Tibial nerve (tissue), 3 donors: ENCODE measurements at regions not wholly inside any gene's neighbourhood (a gene's known extent, or its start where the extent isn't known, plus 50 kb on each side); places are given as distances from the start of the nearest gene placed in this dataset.

ENCODE experiments used
- POLR2A ChIP-seq, 2 donors: fragments of 450-650 bp; IDR thresholded peaks; one replicate each; pipeline ENCODE4 v1.6.1; 2017; ENCODE audit warnings: antibody characterized with exemption in 2 of 2, mild to moderate bottlenecking in 2 of 2, moderate library complexity in 2 of 2
- TF ChIP-seq, protein P1 (sequence below), 5 experiments: fragments of 200-600 bp in 3 of 5; fragments of 450-650 bp in 2 of 5; sonication (generic) in 3 of 5; IDR thresholded peaks; one replicate each; pipeline ENCODE4 v1.5.1; 2016 to 2019; ENCODE audit warnings: antibody characterized with exemption in 5 of 5, mild to moderate bottlenecking in 3 of 5, moderate library complexity in 2 of 5

DNA sequence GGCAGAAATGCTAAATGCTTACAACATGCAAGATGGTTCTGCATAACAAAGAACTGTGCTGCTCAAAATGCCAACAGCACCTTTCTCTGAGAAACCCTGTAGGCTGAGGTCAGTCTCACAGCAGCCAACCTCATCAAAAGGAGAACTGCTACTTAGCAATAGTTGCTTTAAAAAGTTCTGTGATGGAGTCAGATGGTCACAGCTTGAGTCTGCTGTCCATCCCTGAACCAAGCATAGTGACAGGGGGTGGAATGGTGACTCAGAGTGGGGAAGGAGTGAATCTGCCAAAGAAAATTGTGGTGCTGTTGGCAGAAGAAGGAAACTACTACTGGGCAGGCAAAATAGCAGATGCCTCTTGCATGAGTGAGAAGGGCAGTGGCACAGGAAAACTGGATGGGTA, 106.0 kb upstream of the FAM78B start:
- TF ChIP-seq, protein P1, sequence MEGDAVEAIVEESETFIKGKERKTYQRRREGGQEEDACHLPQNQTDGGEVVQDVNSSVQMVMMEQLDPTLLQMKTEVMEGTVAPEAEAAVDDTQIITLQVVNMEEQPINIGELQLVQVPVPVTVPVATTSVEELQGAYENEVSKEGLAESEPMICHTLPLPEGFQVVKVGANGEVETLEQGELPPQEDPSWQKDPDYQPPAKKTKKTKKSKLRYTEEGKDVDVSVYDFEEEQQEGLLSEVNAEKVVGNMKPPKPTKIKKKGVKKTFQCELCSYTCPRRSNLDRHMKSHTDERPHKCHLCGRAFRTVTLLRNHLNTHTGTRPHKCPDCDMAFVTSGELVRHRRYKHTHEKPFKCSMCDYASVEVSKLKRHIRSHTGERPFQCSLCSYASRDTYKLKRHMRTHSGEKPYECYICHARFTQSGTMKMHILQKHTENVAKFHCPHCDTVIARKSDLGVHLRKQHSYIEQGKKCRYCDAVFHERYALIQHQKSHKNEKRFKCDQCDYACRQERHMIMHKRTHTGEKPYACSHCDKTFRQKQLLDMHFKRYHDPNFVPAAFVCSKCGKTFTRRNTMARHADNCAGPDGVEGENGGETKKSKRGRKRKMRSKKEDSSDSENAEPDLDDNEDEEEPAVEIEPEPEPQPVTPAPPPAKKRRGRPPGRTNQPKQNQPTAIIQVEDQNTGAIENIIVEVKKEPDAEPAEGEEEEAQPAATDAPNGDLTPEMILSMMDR (IDR thresholded peaks at IDR 0.05): no peak
- TF ChIP-seq POLR2A (IDR thresholded peaks at IDR 0.05): no peak
